ENCODE measurements at regions not wholly inside any gene's neighbourhood (a gene's known extent, or its start where the extent isn't known, plus 50 kb on each side); places are given as distances from the start of the nearest gene placed in this dataset.

DNA sequence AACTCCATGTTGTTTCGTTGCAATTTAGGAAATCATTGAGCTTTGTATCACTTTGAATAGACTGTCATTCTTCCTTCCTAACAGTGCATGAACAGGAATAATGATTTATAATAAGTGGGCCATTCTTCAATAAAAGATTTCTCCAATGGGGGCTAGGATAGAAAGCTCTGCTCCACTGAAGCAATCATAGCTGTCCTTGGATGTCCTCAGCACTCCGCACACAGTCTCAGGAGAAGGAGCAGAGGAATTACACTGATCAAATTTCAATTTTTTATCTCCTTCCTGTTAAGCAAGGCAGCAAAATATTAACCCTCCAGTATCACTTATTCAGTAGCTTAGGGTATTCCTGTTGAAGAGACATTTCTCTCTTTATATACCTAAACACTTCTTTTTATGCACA lies 532.7 kb upstream of the ST8SIA4 start:
- no peak for TF ChIP-seq POLR2AphosphoS5 (IDR thresholded peaks at IDR 0.05; ENCODE audit: low read depth, low read length)
- TF ChIP-seq POLR2A (IDR thresholded peaks at IDR 0.05; ENCODE audit: low read depth, low read length), result no peak
- no peak for TF ChIP-seq TAF1 (IDR thresholded peaks at IDR 0.05; ENCODE audit: borderline replicate concordance, low read depth, low read length)
